Breast epithelium (tissue), 3 donors: ENCODE measurements at regions not wholly inside any gene's neighbourhood (a gene's known extent, or its start where the extent isn't known, plus 50 kb on each side); places are given as distances from the start of the nearest gene placed in this dataset.

Experiments used
- POLR2A ChIP-seq: fragments of 450-650 bp; IDR thresholded peaks from one replicate; pipeline ENCODE4 v1.6.1; 2016; ENCODE audit warnings: antibody characterized with exemption, mild to moderate bottlenecking, moderate library complexity
- POLR2AphosphoS5 ChIP-seq, 3 donors: sonication (generic); formaldehyde crosslinking; IDR thresholded peaks; one replicate each; pipeline ENCODE4 v1.6.1; 2017; ENCODE audit warnings: antibody characterized with exemption in 3 of 3
- TF ChIP-seq, protein P1 (sequence below), 3 donors: fragments of 450-650 bp; IDR thresholded peaks; one replicate each; pipeline ENCODE4 v1.5.1; 2016 to 2017; ENCODE audit warnings: antibody characterized with exemption in 3 of 3, mild to moderate bottlenecking in 3 of 3, moderate library complexity in 3 of 3

DNA sequence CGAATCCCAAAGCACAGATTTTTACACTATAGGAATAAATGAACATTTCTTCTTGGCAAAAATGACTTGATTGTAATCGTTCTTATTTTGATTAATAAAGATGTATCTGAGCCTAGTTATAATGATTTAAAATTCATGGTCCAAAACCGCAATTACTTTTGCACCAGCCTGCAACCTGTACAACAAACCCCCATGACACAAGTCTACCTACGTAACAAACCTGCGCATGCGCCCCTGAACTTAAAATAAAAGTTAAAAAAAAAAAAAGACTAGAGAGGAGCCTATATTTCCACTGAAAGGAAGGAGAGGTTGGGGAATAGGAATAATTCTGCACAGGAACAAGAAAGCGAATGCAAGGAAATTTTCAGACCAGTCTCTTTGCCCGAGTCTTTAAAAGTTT lies 145.2 kb downstream of the SCARB1 start:
- TF ChIP-seq, protein P1, sequence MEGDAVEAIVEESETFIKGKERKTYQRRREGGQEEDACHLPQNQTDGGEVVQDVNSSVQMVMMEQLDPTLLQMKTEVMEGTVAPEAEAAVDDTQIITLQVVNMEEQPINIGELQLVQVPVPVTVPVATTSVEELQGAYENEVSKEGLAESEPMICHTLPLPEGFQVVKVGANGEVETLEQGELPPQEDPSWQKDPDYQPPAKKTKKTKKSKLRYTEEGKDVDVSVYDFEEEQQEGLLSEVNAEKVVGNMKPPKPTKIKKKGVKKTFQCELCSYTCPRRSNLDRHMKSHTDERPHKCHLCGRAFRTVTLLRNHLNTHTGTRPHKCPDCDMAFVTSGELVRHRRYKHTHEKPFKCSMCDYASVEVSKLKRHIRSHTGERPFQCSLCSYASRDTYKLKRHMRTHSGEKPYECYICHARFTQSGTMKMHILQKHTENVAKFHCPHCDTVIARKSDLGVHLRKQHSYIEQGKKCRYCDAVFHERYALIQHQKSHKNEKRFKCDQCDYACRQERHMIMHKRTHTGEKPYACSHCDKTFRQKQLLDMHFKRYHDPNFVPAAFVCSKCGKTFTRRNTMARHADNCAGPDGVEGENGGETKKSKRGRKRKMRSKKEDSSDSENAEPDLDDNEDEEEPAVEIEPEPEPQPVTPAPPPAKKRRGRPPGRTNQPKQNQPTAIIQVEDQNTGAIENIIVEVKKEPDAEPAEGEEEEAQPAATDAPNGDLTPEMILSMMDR (IDR thresholded peaks at IDR 0.05), result no peak
- TF ChIP-seq POLR2A (no peak), POLR2AphosphoS5 (IDR thresholded peaks at IDR 0.05) (no peak)
